Karpas-422 (cell line): ENCODE measurements at regions not wholly inside any gene's neighbourhood (a gene's known extent, or its start where the extent isn't known, plus 50 kb on each side); places are given as distances from the start of the nearest gene placed in this dataset.

ENCODE experiments used
- DNase-seq: peaks from one replicate; pipeline ENCODE4 v3.0.0-alpha.2; 2015
- H2AFZ ChIP-seq: fragments of 200-600 bp; sonication (generic); 2 replicates; pipeline ENCODE4 v1.6.1; 2014; ENCODE audit warnings: antibody characterized with exemption, low read length, mixed read lengths
- H3K27ac ChIP-seq: fragments of 200-600 bp; sonication (generic); 2 replicates; pipeline ENCODE4 v1.5.1; 2014; ENCODE audit warnings: mild to moderate bottlenecking, low read length, moderate library complexity
- H3K27me3 ChIP-seq: fragments of 200-600 bp; sonication (generic); 2 replicates; pipeline ENCODE4 v1.6.1; 2014; ENCODE audit warnings: low read length, mixed read lengths
- H3K36me3 ChIP-seq: fragments of 200-600 bp; sonication (generic); 2 replicates; pipeline ENCODE4 v1.6.1; 2014; ENCODE audit warnings: low read length, mixed read lengths; ENCODE audit not compliant: insufficient read depth
- H3K4me1 ChIP-seq: fragments of 200-600 bp; sonication (generic); 2 replicates; pipeline ENCODE4 v1.6.1; 2014; ENCODE audit warnings: mild to moderate bottlenecking, low read length, mixed read lengths
- H3K4me2 ChIP-seq: fragments of 200-600 bp; sonication (generic); 2 replicates; pipeline ENCODE4 v1.6.1; 2014; ENCODE audit warnings: low read length, low read depth, mild to moderate bottlenecking; ENCODE audit not compliant: poor library complexity, severe bottlenecking
- H3K4me3 ChIP-seq: fragments of 200-600 bp; sonication (generic); 2 replicates; pipeline ENCODE4 v1.5.1; 2014; ENCODE audit warnings: mild to moderate bottlenecking, antibody characterized with exemption, low read length, mixed read lengths
- H3K79me2 ChIP-seq: fragments of 200-600 bp; sonication (generic); 2 replicates; pipeline ENCODE4 v1.6.1; 2014; ENCODE audit warnings: mild to moderate bottlenecking, low read length, mixed read lengths
- H3K9ac ChIP-seq: fragments of 200-600 bp; sonication (generic); 2 replicates; pipeline ENCODE4 v1.6.0; 2014; ENCODE audit warnings: low read length
- H3K9me2 ChIP-seq: fragments of 200-600 bp; sonication (generic), shearing (Covaris generic); replicated peaks from 2 replicates; pipeline ENCODE4 v1.6.0; 2014; ENCODE audit warnings: mild to moderate bottlenecking, low read length, moderate library complexity; ENCODE audit not compliant: insufficient read depth
- H3K9me3 ChIP-seq: fragments of 300-700, 200-600 bp; sonication (generic); 2 replicates; pipeline ENCODE4 v1.6.1; 2014; ENCODE audit warnings: low read length, mixed read lengths
- H4K20me1 ChIP-seq: fragments of 200-600 bp; sonication (generic); 2 replicates; pipeline ENCODE4 v1.6.1; 2014; ENCODE audit warnings: mild to moderate bottlenecking, antibody characterized with exemption, low read length, low read depth; ENCODE audit not compliant: insufficient read depth

DNA sequence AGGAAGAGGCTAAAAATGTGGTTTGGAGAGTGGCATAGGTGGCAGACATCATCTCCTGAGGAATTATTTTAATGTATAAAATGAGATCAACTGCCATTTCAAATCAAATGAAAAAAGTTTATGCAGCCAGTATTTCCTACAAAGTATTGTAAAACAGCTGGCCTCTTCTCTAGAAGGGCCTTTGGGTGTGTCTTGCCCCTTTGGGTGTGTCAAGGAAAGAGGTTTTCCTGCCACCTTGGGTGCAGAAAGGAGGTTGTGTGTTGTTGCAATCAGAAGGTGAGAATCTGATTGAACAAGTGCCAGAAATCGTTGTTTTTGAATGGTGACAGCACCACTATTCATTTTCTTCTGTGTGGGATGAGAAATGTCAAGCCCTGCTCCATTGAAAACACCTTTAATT, 127.4 kb downstream of the RMI1 start:
- no peak for DNase-seq
- H3K4me1 ChIP-seq, result no peaks in the 10 kb centered on the region
- H3K9me3 ChIP-seq, result no peaks in the 10 kb centered on the region
- no peaks in the 10 kb centered on the region for H3K79me2 ChIP-seq
- H3K36me3 ChIP-seq, result no peaks in the 10 kb centered on the region
- no peak overlapping the region for H3K27ac ChIP-seq
- no peaks in the 10 kb centered on the region for H4K20me1 ChIP-seq
- H3K4me2 ChIP-seq, result no peak overlapping the region
- no peaks in the 10 kb centered on the region for H3K9me2 ChIP-seq
- no peak overlapping the region for H3K9ac ChIP-seq
- H3K4me3 ChIP-seq, result no peak overlapping the region
- no peaks in the 10 kb centered on the region for H3K27me3 ChIP-seq
- H2AFZ ChIP-seq, result no peak overlapping the region

DNA sequence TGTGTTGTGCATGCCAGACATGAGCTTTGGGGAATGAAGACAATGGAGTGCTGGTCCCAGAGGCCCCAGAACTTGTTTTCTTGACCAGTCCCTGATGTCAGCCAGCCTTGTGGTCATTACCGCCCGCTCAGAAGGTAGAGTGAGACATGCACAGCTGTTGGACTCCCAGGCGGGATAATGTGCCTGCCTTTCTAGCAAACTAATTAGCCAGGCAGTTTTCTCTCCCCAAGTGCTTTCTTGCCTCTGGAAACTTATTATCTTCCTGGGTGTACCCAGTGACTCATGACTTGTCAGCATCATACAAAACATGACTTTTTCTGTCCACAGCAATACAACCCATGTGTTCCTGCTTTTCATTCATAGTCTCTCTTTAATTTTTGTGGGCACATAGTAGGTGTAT, 131.1 kb downstream of the RMI1 start:
- no peak overlapping the region for H2AFZ ChIP-seq

DNA sequence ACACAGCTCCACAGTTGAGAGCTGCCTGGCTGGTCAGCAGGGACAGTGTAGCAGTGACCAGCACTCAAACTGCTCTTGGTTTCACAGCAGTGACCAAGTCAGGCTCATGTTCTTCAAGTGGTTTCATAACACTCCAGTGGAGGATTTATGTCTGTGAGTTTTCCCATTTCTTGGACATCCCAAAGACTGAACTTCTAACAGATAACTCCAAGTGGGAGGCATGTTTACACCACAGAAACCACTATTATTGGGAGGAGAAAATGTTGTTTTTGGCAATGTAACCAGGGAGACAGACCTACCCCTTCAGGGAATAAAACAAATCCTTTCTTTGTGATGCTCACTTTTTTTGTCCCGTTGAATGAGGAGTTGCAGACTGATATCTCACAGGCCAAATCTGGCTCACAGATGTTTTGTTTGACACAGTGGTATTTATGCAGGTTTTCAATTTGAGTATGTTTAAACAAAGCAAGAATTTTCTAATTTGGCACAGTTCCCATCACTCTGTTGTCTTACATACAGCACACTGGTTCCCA, 141.5 kb downstream of the RMI1 start:
- no peak overlapping the region for H3K4me2 ChIP-seq
- H3K9me2 ChIP-seq, result no peaks in the 10 kb centered on the region
- no peak overlapping the region for H3K27ac ChIP-seq
- 0 out of 2 replicates have a peak, but pooled peaks cover 3% of the 10 kb centered on the region for H3K27me3 ChIP-seq
- no peaks in the 10 kb centered on the region for H4K20me1 ChIP-seq
- no peak overlapping the region for H2AFZ ChIP-seq
- H3K9me3 ChIP-seq, result peaks cover 2% of the 10 kb centered on the region; the same call in 1 of the 2 replicates
- H3K36me3 ChIP-seq, result no peaks in the 10 kb centered on the region
- no peak overlapping the region for H3K4me3 ChIP-seq
- no peak overlapping the region for H3K9ac ChIP-seq
- no peaks in the 10 kb centered on the region for H3K79me2 ChIP-seq
- no peaks in the 10 kb centered on the region for H3K4me1 ChIP-seq
- no peak for DNase-seq

More for the DNA sequence above, 131.1 kb downstream of the RMI1 start:
- H3K27me3 ChIP-seq, result 0 out of 2 replicates have a peak, but pooled peaks cover 2% of the 10 kb centered on the region
- no peak overlapping the region for H3K27ac ChIP-seq
- H3K4me3 ChIP-seq, result no peak overlapping the region
- H3K4me1 ChIP-seq, result no peaks in the 10 kb centered on the region
- no peaks in the 10 kb centered on the region for H3K79me2 ChIP-seq
- no peak overlapping the region for H3K4me2 ChIP-seq
- no peaks in the 10 kb centered on the region for H3K36me3 ChIP-seq
- no peak overlapping the region for H3K9ac ChIP-seq
- no peak for DNase-seq
- no peaks in the 10 kb centered on the region for H3K9me3 ChIP-seq
- no peaks in the 10 kb centered on the region for H4K20me1 ChIP-seq
- H3K9me2 ChIP-seq, result 0 out of 2 replicates have a peak, but pooled peaks cover 2% of the 10 kb centered on the region

DNA sequence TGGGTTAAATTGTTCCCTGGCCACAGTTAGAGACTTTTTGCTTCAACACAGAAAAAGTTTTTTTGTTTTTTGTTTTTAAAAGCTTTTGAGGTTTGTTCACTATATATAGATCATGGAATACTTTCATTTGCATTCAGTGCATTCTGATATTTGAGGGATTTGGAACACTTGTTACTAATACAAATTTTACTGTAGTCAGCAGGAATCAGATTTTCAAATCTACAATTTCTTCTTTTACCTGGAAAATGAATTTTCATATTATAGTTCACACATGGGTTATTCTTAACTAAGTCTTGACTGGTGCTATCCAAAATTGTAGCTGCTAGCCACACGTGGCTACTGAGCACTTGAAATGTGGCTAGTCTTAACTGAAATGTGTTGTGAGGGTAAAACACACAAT, 142.0 kb downstream of the RMI1 start:
- peaks cover 2% of the 10 kb centered on the region; the same call in 1 of the 2 replicates for H3K9me3 ChIP-seq
- no peak overlapping the region for H3K4me3 ChIP-seq
- H3K9me2 ChIP-seq, result no peaks in the 10 kb centered on the region
- DNase-seq, result no peak
- H3K4me2 ChIP-seq, result no peak overlapping the region
- no peaks in the 10 kb centered on the region for H3K79me2 ChIP-seq
- no peaks in the 10 kb centered on the region for H3K4me1 ChIP-seq
- H3K27ac ChIP-seq, result no peak overlapping the region
- H2AFZ ChIP-seq, result no peak overlapping the region
- no peaks in the 10 kb centered on the region for H4K20me1 ChIP-seq
- no peaks in the 10 kb centered on the region for H3K36me3 ChIP-seq
- H3K27me3 ChIP-seq, result 0 out of 2 replicates have a peak, but pooled peaks cover 3% of the 10 kb centered on the region
- H3K9ac ChIP-seq, result no peak overlapping the region

DNA sequence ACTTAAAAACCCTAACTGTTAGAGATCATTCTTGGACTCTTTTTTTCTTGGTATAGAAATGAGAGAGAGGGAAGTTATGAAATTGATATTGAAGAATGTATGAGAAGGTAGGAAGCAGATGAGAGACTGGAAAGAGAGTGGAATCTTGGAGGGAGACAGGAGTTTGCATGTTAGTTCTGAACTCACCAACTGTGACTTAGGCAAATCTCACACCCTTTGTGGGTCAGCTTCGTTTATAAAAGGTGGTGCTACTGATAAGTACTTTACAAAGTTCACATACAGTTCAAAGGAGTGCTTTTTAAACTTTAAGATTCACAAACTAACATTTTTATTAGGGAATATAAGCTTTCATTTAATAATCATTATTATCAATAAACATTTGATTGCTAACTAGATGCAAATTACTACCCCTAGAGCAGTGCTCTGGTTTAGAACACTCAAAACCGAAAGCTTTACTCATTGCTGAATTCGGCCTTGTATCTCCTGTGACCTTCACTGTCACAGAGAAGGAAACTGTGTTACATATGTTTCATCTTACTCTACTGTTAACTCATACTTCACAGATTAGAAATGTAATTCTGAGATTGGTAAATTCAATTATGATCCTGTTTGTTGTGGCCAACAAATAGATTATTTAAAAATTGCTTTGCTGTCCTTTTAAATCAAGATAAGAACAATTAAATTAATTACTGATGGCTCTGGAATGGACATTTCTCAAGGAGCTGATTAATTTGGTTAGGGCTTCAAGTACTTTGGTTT, 143.2 kb downstream of the RMI1 start:
- no peak for DNase-seq
- no peaks in the 10 kb centered on the region for H3K79me2 ChIP-seq
- no peak overlapping the region for H3K27ac ChIP-seq
- H3K4me3 ChIP-seq, result no peak overlapping the region
- no peak overlapping the region for H2AFZ ChIP-seq
- H3K9me2 ChIP-seq, result no peaks in the 10 kb centered on the region
- H3K9ac ChIP-seq, result no peak overlapping the region
- no peaks in the 10 kb centered on the region for H3K27me3 ChIP-seq
- no peaks in the 10 kb centered on the region for H3K4me1 ChIP-seq
- H3K4me2 ChIP-seq, result no peak overlapping the region
- no peaks in the 10 kb centered on the region for H4K20me1 ChIP-seq
- H3K9me3 ChIP-seq, result no peaks in the 10 kb centered on the region
- no peaks in the 10 kb centered on the region for H3K36me3 ChIP-seq

DNA sequence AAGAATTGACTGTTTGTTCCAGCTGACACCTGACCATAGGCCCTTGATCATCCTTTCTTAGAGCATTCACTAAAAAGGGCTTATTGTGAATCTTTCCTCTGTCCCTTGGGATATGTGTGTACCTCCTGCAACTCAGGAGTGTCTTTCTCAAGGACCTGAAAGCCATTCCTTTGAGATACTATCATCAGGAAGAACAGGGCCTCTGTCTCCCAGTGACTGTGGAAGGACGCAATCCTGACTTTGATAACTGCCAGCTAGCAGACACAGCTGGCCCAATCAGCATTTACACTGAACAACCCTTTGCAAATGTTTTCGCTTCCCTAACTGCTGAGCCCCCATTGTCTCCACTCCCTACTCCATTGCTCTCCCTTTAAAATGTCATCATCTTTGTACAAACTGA, 144.4 kb downstream of the RMI1 start:
- H4K20me1 ChIP-seq, result no peaks in the 10 kb centered on the region
- no peak overlapping the region for H3K27ac ChIP-seq
- no peak for DNase-seq
- H3K9me3 ChIP-seq, result no peaks in the 10 kb centered on the region
- no peaks in the 10 kb centered on the region for H3K4me1 ChIP-seq
- no peaks in the 10 kb centered on the region for H3K79me2 ChIP-seq
- H3K9me2 ChIP-seq, result no peaks in the 10 kb centered on the region
- no peaks in the 10 kb centered on the region for H3K27me3 ChIP-seq
- H3K36me3 ChIP-seq, result no peaks in the 10 kb centered on the region
- no peak overlapping the region for H2AFZ ChIP-seq
- H3K4me2 ChIP-seq, result no peak overlapping the region
- H3K4me3 ChIP-seq, result no peak overlapping the region
- no peak overlapping the region for H3K9ac ChIP-seq

DNA sequence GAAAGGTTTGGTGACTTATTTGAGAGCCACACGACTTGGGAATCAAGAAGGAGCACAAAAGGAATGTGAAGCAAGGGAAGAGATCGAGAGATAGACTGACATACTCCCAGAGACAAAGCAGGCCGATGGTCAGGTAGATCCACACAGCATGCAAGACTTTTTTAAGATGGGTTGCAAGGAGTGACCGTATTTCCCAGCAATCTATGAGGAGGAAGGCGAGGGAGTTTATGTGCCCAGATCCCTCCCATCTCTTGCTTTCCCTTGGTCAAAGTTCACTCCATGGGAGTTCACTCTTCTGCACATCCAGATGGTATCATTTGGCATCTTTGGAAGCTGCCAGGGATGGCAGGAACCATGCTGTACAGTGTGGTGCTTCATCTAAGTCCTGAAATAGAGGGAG, 148.9 kb downstream of the RMI1 start:
- H3K4me3 ChIP-seq, result no peak overlapping the region
- no peaks in the 10 kb centered on the region for H3K9me3 ChIP-seq

DNA sequence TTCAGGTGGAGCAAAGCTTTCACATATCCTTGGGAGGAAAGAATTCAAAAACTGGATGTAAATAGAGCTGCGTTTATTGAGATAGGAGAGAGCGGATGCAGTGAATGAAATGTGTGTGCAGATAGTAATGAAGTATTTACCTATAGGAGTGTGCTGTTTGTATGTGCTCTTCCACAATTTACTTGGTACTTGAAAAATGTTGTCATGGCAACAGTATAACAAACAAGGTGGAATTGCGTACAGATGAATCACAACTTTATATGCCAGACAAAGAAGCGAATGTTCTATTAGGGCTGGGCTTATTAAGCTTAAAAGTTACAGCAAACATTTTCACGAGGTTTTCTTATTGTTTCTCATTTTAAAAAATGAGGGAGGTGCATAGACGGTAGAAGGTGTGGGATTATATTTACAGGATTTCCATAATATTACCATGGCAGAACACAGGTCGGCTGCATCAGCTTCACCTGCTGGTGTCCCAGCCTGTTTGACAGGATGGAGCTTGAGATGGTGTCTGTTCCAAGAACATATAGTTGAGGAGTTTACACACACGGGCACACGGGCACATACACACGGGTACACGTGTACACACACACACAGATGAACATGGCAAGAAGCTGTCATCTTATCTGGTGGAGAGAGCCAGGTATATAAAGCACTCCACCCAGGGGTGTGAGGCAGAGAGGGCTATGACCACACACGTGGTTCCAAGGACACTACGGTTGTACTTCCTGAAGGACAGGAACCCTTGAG, 155.7 kb downstream of the RMI1 start:
- H3K4me2 ChIP-seq, result no peak overlapping the region
- no peaks in the 10 kb centered on the region for H3K27me3 ChIP-seq
- no peak overlapping the region for H3K4me3 ChIP-seq
- no peaks in the 10 kb centered on the region for H3K9me3 ChIP-seq
- no peaks in the 10 kb centered on the region for H3K36me3 ChIP-seq
- H2AFZ ChIP-seq, result no peak overlapping the region
- no peaks in the 10 kb centered on the region for H3K79me2 ChIP-seq
- no peak for DNase-seq
- no peaks in the 10 kb centered on the region for H3K9me2 ChIP-seq
- H3K9ac ChIP-seq, result no peak overlapping the region
- no peaks in the 10 kb centered on the region for H4K20me1 ChIP-seq
- H3K4me1 ChIP-seq, result peaks cover 8% of the 10 kb centered on the region
- no peak overlapping the region for H3K27ac ChIP-seq

More for the DNA sequence above, 148.9 kb downstream of the RMI1 start:
- Histone ChIP-seq H3K79me2 (no peaks in the 10 kb centered on the region), H3K36me3 (no peaks in the 10 kb centered on the region), H3K4me1 (no peaks in the 10 kb centered on the region), H3K27ac (no peak overlapping the region), H3K4me2 (no peak overlapping the region), H3K9me2 (no peaks in the 10 kb centered on the region), H2AFZ (no peak overlapping the region), H3K27me3 (no peaks in the 10 kb centered on the region), H4K20me1 (no peaks in the 10 kb centered on the region), H3K9ac (no peak overlapping the region)
- no peak for DNase-seq
